HEK293 (cell line): ENCODE measurements at regions not wholly inside any gene's neighbourhood (a gene's known extent, or its start where the extent isn't known, plus 50 kb on each side); places are given as distances from the start of the nearest gene placed in this dataset.

Experiments used
- BCL11B ChIP-seq: fragments of 450-650 bp; formaldehyde crosslinking; IDR thresholded peaks from 2 replicates; pipeline ENCODE4 v1.5.1; 2016; ENCODE audit warnings: low read depth, missing biosample characterization, missing genetic modification characterization
- RBAK ChIP-seq: fragments of 450-650 bp; formaldehyde crosslinking; IDR thresholded peaks from 2 replicates; pipeline ENCODE4 v1.5.1; 2016; ENCODE audit warnings: missing biosample characterization, missing genetic modification characterization
- TRIM28 ChIP-seq: IDR thresholded peaks from 2 replicates; pipeline ENCODE4 v1.6.1; 2011; ENCODE audit warnings: low read length, control low read depth, borderline replicate concordance
- ZFP37 ChIP-seq: fragments of 450-650 bp; formaldehyde crosslinking; IDR thresholded peaks from 2 replicates; pipeline ENCODE4 v1.5.1; 2016; ENCODE audit warnings: missing biosample characterization, missing genetic modification characterization
- ZFP41 ChIP-seq: fragments of 450-650 bp; formaldehyde crosslinking; IDR thresholded peaks from 2 replicates; pipeline ENCODE4 v1.5.1; 2016; ENCODE audit warnings: missing biosample characterization, missing genetic modification characterization, borderline replicate concordance
- ZNF391 ChIP-seq: fragments of 450-650 bp; formaldehyde crosslinking; IDR thresholded peaks from 2 replicates; pipeline ENCODE4 v1.5.1; 2016; ENCODE audit warnings: low read depth, missing biosample characterization, missing genetic modification characterization, borderline replicate concordance
- ZNF394 ChIP-seq: fragments of 450-650 bp; formaldehyde crosslinking; IDR thresholded peaks from 2 replicates; pipeline ENCODE4 v1.5.1; 2016; ENCODE audit warnings: missing biosample characterization, missing genetic modification characterization, mild to moderate bottlenecking, moderate library complexity, borderline replicate concordance
- ZNF48 ChIP-seq: fragments of 450-650 bp; formaldehyde crosslinking; IDR thresholded peaks from 2 replicates; pipeline ENCODE4 v1.5.1; 2016; ENCODE audit warnings: missing biosample characterization, missing genetic modification characterization
- ZNF529 ChIP-seq: fragments of 450-650 bp; formaldehyde crosslinking; IDR thresholded peaks from 2 replicates; pipeline ENCODE4 v1.5.1; 2017; ENCODE audit warnings: missing genetic modification characterization, missing biosample characterization; ENCODE audit not compliant: insufficient replicate concordance
- ZNF530 ChIP-seq: fragments of 450-650 bp; formaldehyde crosslinking; IDR thresholded peaks from 2 replicates; pipeline ENCODE4 v1.5.1; 2016; ENCODE audit warnings: low read depth, missing biosample characterization, missing genetic modification characterization
- ZNF548 ChIP-seq: fragments of 450-650 bp; formaldehyde crosslinking; IDR thresholded peaks from 2 replicates; pipeline ENCODE4 v1.5.1; 2016; ENCODE audit warnings: missing biosample characterization, missing genetic modification characterization
- ZNF596 ChIP-seq: fragments of 450-650 bp; IDR thresholded peaks from 2 replicates; pipeline ENCODE4 v1.5.0; 2018; ENCODE audit warnings: missing biosample characterization, mild to moderate bottlenecking, missing genetic modification characterization, moderate library complexity
- ZNF610 ChIP-seq: fragments of 450-650 bp; formaldehyde crosslinking; IDR thresholded peaks from 2 replicates; pipeline ENCODE4 v1.5.1; 2016; ENCODE audit warnings: missing biosample characterization, missing genetic modification characterization, borderline replicate concordance
- ZNF629 ChIP-seq: fragments of 450-650 bp; formaldehyde crosslinking; IDR thresholded peaks from 2 replicates; pipeline ENCODE4 v1.5.1; 2017; ENCODE audit warnings: missing biosample characterization, missing genetic modification characterization
- ZNF654 ChIP-seq: fragments of 450-650 bp; formaldehyde crosslinking; IDR thresholded peaks from 2 replicates; pipeline ENCODE4 v1.5.1; 2016; ENCODE audit warnings: low read depth, missing biosample characterization, missing genetic modification characterization
- ZNF658 ChIP-seq: fragments of 450-650 bp; formaldehyde crosslinking; IDR thresholded peaks from 2 replicates; pipeline ENCODE4; 2016; ENCODE audit warnings: missing biosample characterization, missing genetic modification characterization
- ZNF785 ChIP-seq: fragments of 450-650 bp; formaldehyde crosslinking; IDR thresholded peaks from 2 replicates; pipeline ENCODE4 v1.5.1; 2016; ENCODE audit warnings: missing biosample characterization, missing genetic modification characterization
- TF ChIP-seq, protein P1 (sequence below): fragments of 450-650 bp; formaldehyde crosslinking; IDR thresholded peaks from 2 replicates; pipeline ENCODE4 v1.5.1; 2016; ENCODE audit warnings: missing biosample characterization, missing genetic modification characterization
- TF ChIP-seq, protein P2 (sequence below): fragments of 450-650 bp; formaldehyde crosslinking; IDR thresholded peaks from 2 replicates; pipeline ENCODE4 v1.5.1; 2016; ENCODE audit warnings: missing biosample characterization, missing genetic modification characterization
- TF ChIP-seq, protein P3 (sequence below): fragments of 450-650 bp; formaldehyde crosslinking; conservative IDR thresholded peaks from 2 replicates; pipeline ENCODE4 v1.5.1; 2016; ENCODE audit warnings: low read depth, missing biosample characterization, missing genetic modification characterization
- TF ChIP-seq, protein P4 (sequence below): fragments of 450-650 bp; formaldehyde crosslinking; IDR thresholded peaks from 2 replicates; pipeline ENCODE4 v1.5.1; 2017; ENCODE audit warnings: missing biosample characterization, missing genetic modification characterization
- TF ChIP-seq, protein P5 (sequence below): fragments of 450-650 bp; formaldehyde crosslinking; IDR thresholded peaks from 2 replicates; pipeline ENCODE4 v1.5.1; 2016; ENCODE audit warnings: missing biosample characterization, missing genetic modification characterization
- TF ChIP-seq, protein P6 (sequence below): fragments of 450-650 bp; formaldehyde crosslinking; IDR thresholded peaks from 2 replicates; pipeline ENCODE4 v1.5.1; 2016; ENCODE audit warnings: missing biosample characterization, missing genetic modification characterization, borderline replicate concordance
- TF ChIP-seq, protein P7 (sequence below): fragments of 450-650 bp; formaldehyde crosslinking; IDR thresholded peaks from 2 replicates; pipeline ENCODE4 v1.5.1; 2016; ENCODE audit warnings: missing biosample characterization, missing genetic modification characterization

DNA sequence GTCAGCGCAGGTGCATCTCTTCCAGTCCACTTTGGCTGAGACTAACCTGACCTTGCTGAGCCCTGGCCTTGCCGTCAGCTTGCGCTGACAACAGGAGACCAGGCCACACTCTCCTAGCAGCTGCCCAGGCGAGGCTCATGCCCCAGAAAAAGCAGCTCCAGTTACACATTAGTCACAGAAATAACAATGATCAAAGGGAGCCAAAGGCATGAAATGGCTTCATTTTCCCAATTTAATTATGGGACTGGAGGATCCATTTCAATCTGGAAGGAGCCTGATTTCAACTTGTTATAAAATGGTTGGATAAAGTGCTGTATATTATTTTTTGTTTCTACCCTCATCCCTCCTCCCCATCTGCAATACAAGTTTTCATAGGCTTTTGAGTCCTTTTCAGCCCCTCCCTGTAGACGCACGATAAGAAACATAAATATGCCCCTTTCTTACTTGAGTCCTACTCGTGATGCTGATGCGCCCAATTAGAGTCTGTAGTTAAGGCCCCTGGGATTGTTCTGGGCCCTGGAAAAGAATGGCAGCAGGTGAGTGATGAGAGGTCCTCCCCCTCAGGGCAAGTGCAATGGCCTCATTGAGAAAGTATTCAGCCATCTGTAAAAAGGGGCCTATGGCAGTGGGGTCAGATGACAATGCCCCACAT lies 376.0 kb downstream of the C12orf75 start (continued):
- TF ChIP-seq, protein P1, sequence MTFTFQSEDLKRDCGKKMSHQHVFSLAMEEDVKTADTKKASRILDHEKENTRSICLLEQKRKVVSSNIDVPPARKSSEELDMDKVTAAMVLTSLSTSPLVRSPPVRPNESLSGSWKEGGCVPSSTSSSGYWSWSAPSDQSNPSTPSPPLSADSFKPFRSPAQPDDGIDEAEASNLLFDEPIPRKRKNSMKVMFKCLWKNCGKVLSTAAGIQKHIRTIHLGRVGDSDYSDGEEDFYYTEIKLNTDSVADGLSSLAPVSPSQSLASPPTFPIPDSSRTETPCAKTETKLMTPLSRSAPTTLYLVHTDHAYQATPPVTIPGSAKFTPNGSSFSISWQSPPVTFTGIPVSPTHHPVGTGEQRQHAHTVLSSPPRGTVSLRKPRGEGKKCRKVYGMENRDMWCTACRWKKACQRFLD (tag by site-specific recombination) = no peak
- TF ChIP-seq, protein P2, sequence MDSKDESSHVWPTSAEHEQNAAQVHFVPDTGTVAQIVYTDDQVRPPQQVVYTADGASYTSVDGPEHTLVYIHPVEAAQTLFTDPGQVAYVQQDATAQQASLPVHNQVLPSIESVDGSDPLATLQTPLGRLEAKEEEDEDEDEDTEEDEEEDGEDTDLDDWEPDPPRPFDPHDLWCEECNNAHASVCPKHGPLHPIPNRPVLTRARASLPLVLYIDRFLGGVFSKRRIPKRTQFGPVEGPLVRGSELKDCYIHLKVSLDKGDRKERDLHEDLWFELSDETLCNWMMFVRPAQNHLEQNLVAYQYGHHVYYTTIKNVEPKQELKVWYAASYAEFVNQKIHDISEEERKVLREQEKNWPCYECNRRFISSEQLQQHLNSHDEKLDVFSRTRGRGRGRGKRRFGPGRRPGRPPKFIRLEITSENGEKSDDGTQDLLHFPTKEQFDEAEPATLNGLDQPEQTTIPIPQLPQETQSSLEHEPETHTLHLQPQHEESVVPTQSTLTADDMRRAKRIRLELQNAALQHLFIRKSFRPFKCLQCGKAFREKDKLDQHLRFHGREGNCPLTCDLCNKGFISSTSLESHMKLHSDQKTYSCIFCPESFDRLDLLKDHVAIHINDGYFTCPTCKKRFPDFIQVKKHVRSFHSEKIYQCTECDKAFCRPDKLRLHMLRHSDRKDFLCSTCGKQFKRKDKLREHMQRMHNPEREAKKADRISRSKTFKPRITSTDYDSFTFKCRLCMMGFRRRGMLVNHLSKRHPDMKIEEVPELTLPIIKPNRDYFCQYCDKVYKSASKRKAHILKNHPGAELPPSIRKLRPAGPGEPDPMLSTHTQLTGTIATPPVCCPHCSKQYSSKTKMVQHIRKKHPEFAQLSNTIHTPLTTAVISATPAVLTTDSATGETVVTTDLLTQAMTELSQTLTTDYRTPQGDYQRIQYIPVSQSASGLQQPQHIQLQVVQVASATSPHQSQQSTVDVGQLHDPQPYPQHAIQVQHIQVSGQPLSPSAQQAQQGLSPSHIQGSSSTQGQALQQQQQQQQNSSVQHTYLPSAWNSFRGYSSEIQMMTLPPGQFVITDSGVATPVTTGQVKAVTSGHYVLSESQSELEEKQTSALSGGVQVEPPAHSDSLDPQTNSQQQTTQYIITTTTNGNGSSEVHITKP (tag by site-specific recombination) = peak; percentile 72
- TF ChIP-seq, protein P3, sequence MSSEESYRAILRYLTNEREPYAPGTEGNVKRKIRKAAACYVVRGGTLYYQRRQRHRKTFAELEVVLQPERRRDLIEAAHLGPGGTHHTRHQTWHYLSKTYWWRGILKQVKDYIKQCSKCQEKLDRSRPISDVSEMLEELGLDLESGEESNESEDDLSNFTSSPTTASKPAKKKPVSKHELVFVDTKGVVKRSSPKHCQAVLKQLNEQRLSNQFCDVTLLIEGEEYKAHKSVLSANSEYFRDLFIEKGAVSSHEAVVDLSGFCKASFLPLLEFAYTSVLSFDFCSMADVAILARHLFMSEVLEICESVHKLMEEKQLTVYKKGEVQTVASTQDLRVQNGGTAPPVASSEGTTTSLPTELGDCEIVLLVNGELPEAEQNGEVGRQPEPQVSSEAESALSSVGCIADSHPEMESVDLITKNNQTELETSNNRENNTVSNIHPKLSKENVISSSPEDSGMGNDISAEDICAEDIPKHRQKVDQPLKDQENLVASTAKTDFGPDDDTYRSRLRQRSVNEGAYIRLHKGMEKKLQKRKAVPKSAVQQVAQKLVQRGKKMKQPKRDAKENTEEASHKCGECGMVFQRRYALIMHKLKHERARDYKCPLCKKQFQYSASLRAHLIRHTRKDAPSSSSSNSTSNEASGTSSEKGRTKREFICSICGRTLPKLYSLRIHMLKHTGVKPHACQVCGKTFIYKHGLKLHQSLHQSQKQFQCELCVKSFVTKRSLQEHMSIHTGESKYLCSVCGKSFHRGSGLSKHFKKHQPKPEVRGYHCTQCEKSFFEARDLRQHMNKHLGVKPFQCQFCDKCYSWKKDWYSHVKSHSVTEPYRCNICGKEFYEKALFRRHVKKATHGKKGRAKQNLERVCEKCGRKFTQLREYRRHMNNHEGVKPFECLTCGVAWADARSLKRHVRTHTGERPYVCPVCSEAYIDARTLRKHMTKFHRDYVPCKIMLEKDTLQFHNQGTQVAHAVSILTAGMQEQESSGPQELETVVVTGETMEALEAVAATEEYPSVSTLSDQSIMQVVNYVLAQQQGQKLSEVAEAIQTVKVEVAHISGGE (tag by site-specific recombination) = no peak
- no peak for TF ChIP-seq ZNF548 (tag by site-specific recombination)
- TF ChIP-seq BCL11B (tag by site-specific recombination) = no peak
- no peak for TF ChIP-seq ZNF48 (tag by site-specific recombination)
- TF ChIP-seq, protein P4, sequence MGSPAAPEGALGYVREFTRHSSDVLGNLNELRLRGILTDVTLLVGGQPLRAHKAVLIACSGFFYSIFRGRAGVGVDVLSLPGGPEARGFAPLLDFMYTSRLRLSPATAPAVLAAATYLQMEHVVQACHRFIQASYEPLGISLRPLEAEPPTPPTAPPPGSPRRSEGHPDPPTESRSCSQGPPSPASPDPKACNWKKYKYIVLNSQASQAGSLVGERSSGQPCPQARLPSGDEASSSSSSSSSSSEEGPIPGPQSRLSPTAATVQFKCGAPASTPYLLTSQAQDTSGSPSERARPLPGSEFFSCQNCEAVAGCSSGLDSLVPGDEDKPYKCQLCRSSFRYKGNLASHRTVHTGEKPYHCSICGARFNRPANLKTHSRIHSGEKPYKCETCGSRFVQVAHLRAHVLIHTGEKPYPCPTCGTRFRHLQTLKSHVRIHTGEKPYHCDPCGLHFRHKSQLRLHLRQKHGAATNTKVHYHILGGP (tag by site-specific recombination) = no peak
- TF ChIP-seq, protein P5, sequence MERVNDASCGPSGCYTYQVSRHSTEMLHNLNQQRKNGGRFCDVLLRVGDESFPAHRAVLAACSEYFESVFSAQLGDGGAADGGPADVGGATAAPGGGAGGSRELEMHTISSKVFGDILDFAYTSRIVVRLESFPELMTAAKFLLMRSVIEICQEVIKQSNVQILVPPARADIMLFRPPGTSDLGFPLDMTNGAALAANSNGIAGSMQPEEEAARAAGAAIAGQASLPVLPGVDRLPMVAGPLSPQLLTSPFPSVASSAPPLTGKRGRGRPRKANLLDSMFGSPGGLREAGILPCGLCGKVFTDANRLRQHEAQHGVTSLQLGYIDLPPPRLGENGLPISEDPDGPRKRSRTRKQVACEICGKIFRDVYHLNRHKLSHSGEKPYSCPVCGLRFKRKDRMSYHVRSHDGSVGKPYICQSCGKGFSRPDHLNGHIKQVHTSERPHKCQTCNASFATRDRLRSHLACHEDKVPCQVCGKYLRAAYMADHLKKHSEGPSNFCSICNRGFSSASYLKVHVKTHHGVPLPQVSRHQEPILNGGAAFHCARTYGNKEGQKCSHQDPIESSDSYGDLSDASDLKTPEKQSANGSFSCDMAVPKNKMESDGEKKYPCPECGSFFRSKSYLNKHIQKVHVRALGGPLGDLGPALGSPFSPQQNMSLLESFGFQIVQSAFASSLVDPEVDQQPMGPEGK (tag by site-specific recombination) = peak; percentile 60; the same call in 1 of the 2 replicates
- no peak for TF ChIP-seq ZNF596 (tag by site-specific recombination)
- TF ChIP-seq ZNF391 (tag by site-specific recombination) = no peak
- TF ChIP-seq, protein P6, sequence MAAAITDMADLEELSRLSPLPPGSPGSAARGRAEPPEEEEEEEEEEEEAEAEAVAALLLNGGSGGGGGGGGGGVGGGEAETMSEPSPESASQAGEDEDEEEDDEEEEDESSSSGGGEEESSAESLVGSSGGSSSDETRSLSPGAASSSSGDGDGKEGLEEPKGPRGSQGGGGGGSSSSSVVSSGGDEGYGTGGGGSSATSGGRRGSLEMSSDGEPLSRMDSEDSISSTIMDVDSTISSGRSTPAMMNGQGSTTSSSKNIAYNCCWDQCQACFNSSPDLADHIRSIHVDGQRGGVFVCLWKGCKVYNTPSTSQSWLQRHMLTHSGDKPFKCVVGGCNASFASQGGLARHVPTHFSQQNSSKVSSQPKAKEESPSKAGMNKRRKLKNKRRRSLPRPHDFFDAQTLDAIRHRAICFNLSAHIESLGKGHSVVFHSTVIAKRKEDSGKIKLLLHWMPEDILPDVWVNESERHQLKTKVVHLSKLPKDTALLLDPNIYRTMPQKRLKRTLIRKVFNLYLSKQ (tag by site-specific recombination) = no peak
- no peak for TF ChIP-seq ZNF785 (tag by site-specific recombination)
- TF ChIP-seq ZNF394 = no peak
- TF ChIP-seq, protein P7, sequence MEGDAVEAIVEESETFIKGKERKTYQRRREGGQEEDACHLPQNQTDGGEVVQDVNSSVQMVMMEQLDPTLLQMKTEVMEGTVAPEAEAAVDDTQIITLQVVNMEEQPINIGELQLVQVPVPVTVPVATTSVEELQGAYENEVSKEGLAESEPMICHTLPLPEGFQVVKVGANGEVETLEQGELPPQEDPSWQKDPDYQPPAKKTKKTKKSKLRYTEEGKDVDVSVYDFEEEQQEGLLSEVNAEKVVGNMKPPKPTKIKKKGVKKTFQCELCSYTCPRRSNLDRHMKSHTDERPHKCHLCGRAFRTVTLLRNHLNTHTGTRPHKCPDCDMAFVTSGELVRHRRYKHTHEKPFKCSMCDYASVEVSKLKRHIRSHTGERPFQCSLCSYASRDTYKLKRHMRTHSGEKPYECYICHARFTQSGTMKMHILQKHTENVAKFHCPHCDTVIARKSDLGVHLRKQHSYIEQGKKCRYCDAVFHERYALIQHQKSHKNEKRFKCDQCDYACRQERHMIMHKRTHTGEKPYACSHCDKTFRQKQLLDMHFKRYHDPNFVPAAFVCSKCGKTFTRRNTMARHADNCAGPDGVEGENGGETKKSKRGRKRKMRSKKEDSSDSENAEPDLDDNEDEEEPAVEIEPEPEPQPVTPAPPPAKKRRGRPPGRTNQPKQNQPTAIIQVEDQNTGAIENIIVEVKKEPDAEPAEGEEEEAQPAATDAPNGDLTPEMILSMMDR (tag by site-specific recombination) = no peak
- TF ChIP-seq ZFP37 (tag by site-specific recombination) = no peak
- TF ChIP-seq ZNF629 (tag by site-specific recombination) = peak; percentile 57; the same call in 1 of the 2 replicates
- TF ChIP-seq ZNF654 (tag by site-specific recombination) = no peak
- TF ChIP-seq TRIM28 = peak; percentile 57; the same call in 1 of the 2 replicates
- no peak for TF ChIP-seq ZNF658 (tag by site-specific recombination)
- no peak for TF ChIP-seq RBAK
- TF ChIP-seq ZFP41 = no peak
- no peak for TF ChIP-seq ZNF610 (tag by site-specific recombination)
- no peak for TF ChIP-seq ZNF529 (tag by site-specific recombination)
- TF ChIP-seq ZNF530 = peak; percentile 62; the same call in 1 of the 2 replicates
